GM12872 (cell line): ENCODE measurements at regions not wholly inside any gene's neighbourhood (a gene's known extent, or its start where the extent isn't known, plus 50 kb on each side); places are given as distances from the start of the nearest gene placed in this dataset.

ENCODE experiments used
- CTCF ChIP-seq: IDR thresholded peaks from 3 replicates; pipeline ENCODE4 v1.5.1; 2011; ENCODE audit warnings: low read depth, mild to moderate bottlenecking, low read length, moderate library complexity; ENCODE audit not compliant: insufficient read depth

DNA sequence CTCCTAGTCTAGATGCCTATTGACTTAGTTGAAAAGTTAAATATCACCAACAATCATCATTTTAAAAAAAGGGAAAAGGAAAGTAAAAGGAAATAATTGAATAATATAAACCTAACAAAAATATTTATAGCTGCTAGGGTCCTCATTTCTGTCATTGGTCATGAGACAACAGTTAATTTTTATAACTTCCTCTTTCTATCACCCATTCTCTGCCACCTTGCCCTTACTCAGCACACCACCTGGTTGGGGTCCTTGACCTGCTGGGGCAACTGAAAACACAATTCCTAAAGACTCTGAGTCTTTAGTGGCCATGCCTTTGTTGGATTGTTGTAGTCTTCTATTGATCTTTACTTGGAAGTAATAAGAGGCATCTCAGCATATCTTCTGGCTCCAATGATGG lies 179.5 kb upstream of the MAST4 start:
- TF ChIP-seq CTCF = no peak

DNA sequence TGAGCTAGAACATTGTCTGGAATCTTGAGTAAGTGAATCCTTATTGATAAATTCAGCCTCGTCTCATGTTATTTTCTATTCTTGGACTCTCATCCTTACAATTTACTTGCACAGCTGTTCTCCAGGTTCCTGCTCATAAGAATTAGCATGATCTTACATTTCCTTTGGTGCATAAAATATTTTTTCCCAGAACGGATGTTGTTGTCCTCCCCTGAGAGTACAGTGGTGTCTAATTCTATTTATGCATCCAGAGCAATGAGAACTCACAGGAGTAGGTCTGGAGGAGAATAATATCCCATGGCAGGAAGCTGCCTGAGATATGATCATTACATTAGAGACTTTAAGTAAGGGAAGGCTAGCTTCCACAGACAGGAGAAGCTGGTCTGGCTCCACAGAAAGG lies 178.4 kb upstream of the MAST4 start:
- TF ChIP-seq CTCF = no peak

DNA sequence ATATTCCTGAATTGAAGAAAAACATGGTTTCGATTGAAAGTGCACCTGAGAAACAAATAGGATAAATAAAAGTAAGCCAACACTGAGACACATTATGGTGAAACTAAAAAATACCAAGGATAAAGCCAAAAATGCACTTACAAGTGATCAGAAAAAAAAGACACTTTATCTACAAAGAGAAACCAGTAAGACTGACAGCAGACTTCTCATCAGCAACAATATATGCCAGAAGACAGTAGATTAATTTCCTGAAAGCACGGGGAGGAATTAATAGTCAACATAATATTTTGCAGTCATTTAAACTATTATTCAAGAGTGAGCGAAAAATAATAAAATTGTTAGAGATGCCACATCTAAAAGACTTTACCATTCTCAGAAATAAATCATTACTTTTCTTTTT lies 172.7 kb upstream of the MAST4 start:
- TF ChIP-seq CTCF = no peak

GRCh38 chr5:66425842-66426241 lies 170.4 kb upstream of the MAST4 start:
- TF ChIP-seq CTCF = no peak

- TF ChIP-seq CTCF = no peak
Observed at GRCh38 chr5:66426259-66427138, 169.7 kb upstream of the MAST4 start.

GRCh38 chr5:66427139-66427442 lies 169.1 kb upstream of the MAST4 start:
- no peak for TF ChIP-seq CTCF

GRCh38 chr5:66436721-66437120 lies 159.5 kb upstream of the MAST4 start:
- TF ChIP-seq CTCF = peak; percentile 68
